Panc1 (cell line): ENCODE measurements at regions not wholly inside any gene's neighbourhood (a gene's known extent, or its start where the extent isn't known, plus 50 kb on each side); places are given as distances from the start of the nearest gene placed in this dataset.

Experiments
- ATAC-seq: fragments of 200-7000 bp; cut with Tn5 transposase; 2 replicates; pipeline ENCODE4 v1.9.1; 2020; ENCODE audit warnings: mild to moderate bottlenecking, moderate library complexity
- BruUV-seq: library from RNA; stranded (reverse); fragments of 400-500 nt; replicated peaks from 2 replicates; lab custom pipeline; 2021; lab: Mats Ljungman, UMichigan
- CTCF ChIA-PET: fragments of 300-600 bp; sonication (Branson Sonifier 250); formaldehyde crosslinking; loops from one replicate; lab custom pipeline; 2022; ENCODE audit warnings: antibody characterized with exemption; lab: Charles Lee
- POLR2A ChIA-PET: fragments of 300-600 bp; sonication (Branson Sonifier 250); formaldehyde crosslinking; loops from one replicate; lab custom pipeline; 2022; ENCODE audit warnings: antibody characterized with exemption; lab: Charles Lee
- DNase-seq: peaks from one replicate; pipeline ENCODE4 v3.0.0-alpha.2; 2010; ENCODE audit warnings: low read depth, low spot score
- H3K27ac ChIP-seq: 2 replicates; pipeline ENCODE4 v1.5.1; 2011; ENCODE audit warnings: mild to moderate bottlenecking, low read length, inconsistent platforms
- H3K27me3 ChIP-seq: fragments of 200-500 bp; sonication (Bioruptor generic); 2 replicates; pipeline ENCODE4 v1.6.0; 2014; ENCODE audit warnings: low read length, inconsistent platforms; ENCODE audit not compliant: control insufficient read depth, insufficient read depth
- H3K36me3 ChIP-seq: fragments of 200-500 bp; sonication (Bioruptor generic); 2 replicates; pipeline ENCODE4 v1.5.1; 2014; ENCODE audit warnings: inconsistent platforms, mild to moderate bottlenecking, low read length, moderate library complexity; ENCODE audit not compliant: control insufficient read depth, insufficient read depth
- H3K4me1 ChIP-seq: 2 replicates; pipeline ENCODE4 v1.5.1; 2011; ENCODE audit warnings: inconsistent platforms, mild to moderate bottlenecking, low read length, moderate library complexity; ENCODE audit not compliant: control insufficient read depth, insufficient read depth
- H3K4me3 ChIP-seq, 2 experiments: 2 replicates each; pipeline ENCODE4 v1.5.1; 2011 to 2012; ENCODE audit warnings: low read depth in 2 of 2, low read length in 2 of 2, mild to moderate bottlenecking in 2 of 2, inconsistent platforms in 1 of 2, moderate library complexity in 1 of 2
- H3K9me3 ChIP-seq: fragments of 200-500 bp; sonication (Bioruptor generic); 2 replicates; pipeline ENCODE4 v1.5.1; 2014; ENCODE audit warnings: low read depth, mild to moderate bottlenecking, inconsistent platforms, low read length, moderate library complexity; ENCODE audit not compliant: control insufficient read depth, insufficient read depth
- CTCF ChIP-seq: fragments of 450-650 bp; IDR thresholded peaks from 2 replicates; pipeline ENCODE4 v1.5.1; 2017; ENCODE audit warnings: mild to moderate bottlenecking
- POLR2AphosphoS5 ChIP-seq: IDR thresholded peaks from 2 replicates; pipeline ENCODE4 v1.6.1; 2012; ENCODE audit warnings: mild to moderate bottlenecking, low read depth, low read length, moderate library complexity
- REST ChIP-seq, 2 experiments: IDR thresholded peaks; 2 replicates each; pipeline ENCODE4 v1.6.1; 2011 to 2012; ENCODE audit warnings: low read depth in 2 of 2, control low read depth in 1 of 2, low read length in 1 of 2, mild to moderate bottlenecking in 1 of 2, moderate library complexity in 1 of 2; ENCODE audit not compliant: insufficient read depth in 1 of 2
- SIN3A ChIP-seq: IDR thresholded peaks from 2 replicates; pipeline ENCODE4 v1.6.1; 2012; ENCODE audit warnings: low read depth, mild to moderate bottlenecking, low read length, moderate library complexity, borderline replicate concordance; ENCODE audit not compliant: insufficient read depth
- TCF7L2 ChIP-seq: IDR thresholded peaks from 2 replicates; pipeline ENCODE4 v1.6.1; 2011; ENCODE audit warnings: mild to moderate bottlenecking, low read depth, low read length, inconsistent platforms
- in situ Hi-C: cut with HindIII; loops from 2 replicates; pipeline ENCODE4 v1.10.0; 2016; ENCODE audit warnings: low sequenced_read_pairs, low pct_unique_long_range_greater_than_20kb
- intact Hi-C: fragments of 100-400 bp; cut with micrococcal nuclease; formaldehyde crosslinking; loops from one replicate; pipeline ENCODE4 v1.10.0; 2022; ENCODE audit not compliant: unreplicated experiment

- Histone ChIP-seq H3K36me3 (no peaks in the 10 kb centered on the region), H3K4me1 (no peaks in the 10 kb centered on the region), H3K27me3 (no peaks in the 10 kb centered on the region), H3K4me3 (no peak overlapping the region), H3K9me3 (no peaks in the 10 kb centered on the region), H3K27ac (no peak overlapping the region)
- BruUV-seq, result no TSS peak
- CTCF ChIA-PET, result no interaction called here
- in situ Hi-C loops (no loop called here), intact Hi-C loops (no loop called here)
- TF ChIP-seq CTCF (no peak), SIN3A (no peak), TCF7L2 (no peak), REST (IDR thresholded peaks at IDR 0.05; ENCODE audit: insufficient read depth in 1 of 2, low read depth in 2 of 2, low read length in 1 of 2) (no peak), POLR2AphosphoS5 (no peak)
- POLR2A ChIA-PET, result no interaction called here
- no peak for ATAC-seq
- DNase-seq, result no peak
Measured at GRCh38 chr5:51273021-51273420, 110.2 kb upstream of the ISL1 start.

GRCh38 chr5:51273871-51274270 lies 109.4 kb upstream of the ISL1 start:
- DNase-seq, result no peak
- no peak overlapping the region for H3K27ac ChIP-seq
- in situ Hi-C loops (no loop called here), intact Hi-C loops (no loop called here)
- TF ChIP-seq TCF7L2, result no peak
- no peak for TF ChIP-seq CTCF
- TF ChIP-seq POLR2AphosphoS5, result no peak
- TF ChIP-seq REST (IDR thresholded peaks at IDR 0.05; ENCODE audit: insufficient read depth in 1 of 2, low read depth in 2 of 2, low read length in 1 of 2), result no peak
- TF ChIP-seq SIN3A, result no peak
- H3K9me3 ChIP-seq, result no peaks in the 10 kb centered on the region
- POLR2A ChIA-PET, result no interaction called here
- H3K4me1 ChIP-seq, result no peaks in the 10 kb centered on the region
- no TSS peak for BruUV-seq
- H3K36me3 ChIP-seq, result no peaks in the 10 kb centered on the region
- H3K27me3 ChIP-seq, result no peaks in the 10 kb centered on the region
- CTCF ChIA-PET, result no interaction called here
- ATAC-seq, result no peak
- H3K4me3 ChIP-seq, result no peak overlapping the region
